H1 (cell line): ENCODE measurements at regions not wholly inside any gene's neighbourhood (a gene's known extent, or its start where the extent isn't known, plus 50 kb on each side); places are given as distances from the start of the nearest gene placed in this dataset.

ENCODE experiments used
- CTCF ChIA-PET: fragments of 300-600 bp; sonication (Branson Sonifier 250); formaldehyde crosslinking; loops from one replicate; lab custom pipeline; 2021; ENCODE audit not compliant: partially characterized antibody; lab: Charles Lee
- POLR2A ChIA-PET: fragments of 300-600 bp; sonication (Branson Sonifier 250); formaldehyde crosslinking; loops from one replicate; lab custom pipeline; 2021; ENCODE audit warnings: inconsistent platforms; ENCODE audit not compliant: partially characterized antibody; lab: Charles Lee
- DNase-seq, 2 experiments: peaks; one replicate each; pipeline versions ENCODE4 v3.0.0 to v3.0.0-alpha.2; 2010 to 2022; ENCODE audit warnings: low spot score in 2 of 2, low read depth in 1 of 2, mixed read lengths in 1 of 2
- FAIRE-seq: peaks from 2 replicates; lab custom pipeline; 2011; peaks lifted over from hg19 to GRCh38; lab: Jason Lieb, UNC
- H2AFZ ChIP-seq: 2 replicates; pipeline ENCODE4 v1.8.1; 2012; ENCODE audit warnings: low read length, inconsistent platforms
- H2AK5ac ChIP-seq: 2 replicates; pipeline ENCODE4 v1.6.1; 2013; ENCODE audit warnings: low read depth, low read length
- H2BK120ac ChIP-seq: replicated peaks from 2 replicates; pipeline ENCODE3; 2013; ENCODE audit warnings: low read depth, low read length, inconsistent platforms
- H2BK12ac ChIP-seq: 2 replicates; pipeline ENCODE4 v1.6.1; 2013; ENCODE audit warnings: low read depth, low read length
- H2BK15ac ChIP-seq: 2 replicates; pipeline ENCODE4 v1.6.1; 2013; ENCODE audit warnings: low read length
- H2BK20ac ChIP-seq: 2 replicates; pipeline ENCODE4 v1.6.1; 2013; ENCODE audit warnings: low read length
- H2BK5ac ChIP-seq: 2 replicates; pipeline ENCODE4 v1.6.1; 2013; ENCODE audit warnings: low read depth, low read length
- H3K14ac ChIP-seq: 2 replicates; pipeline ENCODE4 v1.6.1; 2013; ENCODE audit warnings: inconsistent platforms; ENCODE audit not compliant: insufficient read length
- H3K18ac ChIP-seq: 2 replicates; pipeline ENCODE4 v1.6.1; 2013; ENCODE audit warnings: low read length; ENCODE audit errors: extremely low read depth
- H3K23ac ChIP-seq: 2 replicates; pipeline ENCODE4 v1.6.1; 2013; ENCODE audit warnings: inconsistent platforms; ENCODE audit not compliant: insufficient read length
- H3K23me2 ChIP-seq: 2 replicates; pipeline ENCODE4 v1.6.1; 2013; ENCODE audit warnings: low read depth, low read length
- H3K27ac ChIP-seq: 2 replicates; pipeline ENCODE4 v1.6.1; 2011; ENCODE audit warnings: low read depth, low read length, inconsistent platforms
- H3K27me3 ChIP-seq, 4 experiments: replicated peaks in 1 of 4; 1 replicate in 1 of 4; 2 replicates in 3 of 4; pipeline versions ENCODE4 v1.6.1 to v1.8.1; 2011 to 2013; ENCODE audit warnings: low read length in 3 of 4, mild to moderate bottlenecking in 3 of 4, inconsistent platforms in 2 of 4, mixed read lengths in 2 of 4, moderate library complexity in 1 of 4; ENCODE audit not compliant: control insufficient read depth in 3 of 4, insufficient read depth in 3 of 4; ENCODE audit errors: extremely low read depth in 1 of 4
- H3K36me3 ChIP-seq, 4 experiments: 2 replicates each; pipeline versions ENCODE4 v1.6.1 to v1.8.1; 2011 to 2013; ENCODE audit warnings: mild to moderate bottlenecking in 4 of 4, low read length in 3 of 4, moderate library complexity in 2 of 4, control low read depth in 1 of 4, inconsistent platforms in 1 of 4; ENCODE audit not compliant: insufficient read depth in 4 of 4, control insufficient read depth in 2 of 4
- H3K4ac ChIP-seq: replicated peaks from 2 replicates; pipeline ENCODE3; 2013; ENCODE audit warnings: low read length, low read depth, mixed read lengths, inconsistent platforms; ENCODE audit not compliant: insufficient read length
- H3K4me1 ChIP-seq, 4 experiments: replicated peaks in 1 of 4; 1 replicate in 1 of 4; 2 replicates in 3 of 4; pipeline versions ENCODE4 v1.6.1 to v1.8.1; 2011 to 2013; ENCODE audit warnings: low read length in 3 of 4, inconsistent platforms in 2 of 4, mixed read lengths in 1 of 4; ENCODE audit not compliant: insufficient read depth in 4 of 4, control insufficient read depth in 3 of 4
- H3K4me2 ChIP-seq, 2 experiments: 2 replicates each; pipeline versions ENCODE4 v1.6.1 to v1.8.1; 2011 to 2013; ENCODE audit warnings: low read depth in 2 of 2, low read length in 2 of 2, control low read depth in 1 of 2, inconsistent platforms in 1 of 2, mild to moderate bottlenecking in 1 of 2; ENCODE audit not compliant: insufficient read depth in 1 of 2
- H3K4me3 ChIP-seq, 4 experiments: fragments of 200-600, 300-600 bp in 1 of 4; sonication (generic), shearing (Covaris generic), sonication (Bioruptor Twin) in 1 of 4; 2 replicates each; pipeline versions ENCODE4 v1.5.1 to v1.8.1; 2011 to 2016; ENCODE audit warnings: low read length in 4 of 4, low read depth in 3 of 4, control low read depth in 2 of 4, inconsistent platforms in 2 of 4, mild to moderate bottlenecking in 2 of 4, mixed read lengths in 1 of 4, moderate library complexity in 1 of 4; ENCODE audit not compliant: insufficient read depth in 2 of 4; ENCODE audit errors: extremely low read depth in 1 of 4
- H3K56ac ChIP-seq: replicated peaks from 2 replicates; pipeline ENCODE3; 2013; ENCODE audit warnings: low read depth, mild to moderate bottlenecking, mixed read lengths, low read length, inconsistent platforms; ENCODE audit not compliant: insufficient read length
- H3K79me1 ChIP-seq: 2 replicates; pipeline ENCODE4 v1.6.1; 2013; ENCODE audit warnings: low read depth, low read length, control low read depth
- H3K79me2 ChIP-seq, 2 experiments: 2 replicates each; pipeline versions ENCODE4 v1.6.1 to v1.8.1; 2012 to 2013; ENCODE audit warnings: low read length in 2 of 2, mild to moderate bottlenecking in 2 of 2, inconsistent platforms in 1 of 2; ENCODE audit not compliant: insufficient read depth in 2 of 2, control insufficient read depth in 1 of 2
- H3K9ac ChIP-seq, 4 experiments: replicated peaks in 1 of 4; 1 replicate in 1 of 4; 2 replicates in 3 of 4; pipeline versions ENCODE4 v1.6.1 to v1.8.1; 2011 to 2013; ENCODE audit warnings: low read depth in 3 of 4, low read length in 3 of 4, control low read depth in 2 of 4, mild to moderate bottlenecking in 2 of 4, moderate library complexity in 2 of 4, inconsistent platforms in 1 of 4; ENCODE audit errors: extremely low read depth in 1 of 4
- H3K9me3 ChIP-seq, 2 experiments: 2 replicates each; pipeline versions ENCODE4 v1.6.1 to v1.8.1; 2012 to 2013; ENCODE audit warnings: mild to moderate bottlenecking in 2 of 2, moderate library complexity in 2 of 2, control low read depth in 1 of 2, inconsistent platforms in 1 of 2, low read depth in 1 of 2, low read length in 1 of 2, mixed read lengths in 1 of 2; ENCODE audit not compliant: insufficient read depth in 2 of 2
- H4K20me1 ChIP-seq, 2 experiments: replicated peaks in 1 of 2; 2 replicates each; pipeline versions ENCODE3 to v1.8.1; 2011 to 2013; ENCODE audit warnings: inconsistent platforms in 2 of 2, low read length in 2 of 2, mild to moderate bottlenecking in 1 of 2; ENCODE audit not compliant: insufficient read depth in 2 of 2, control insufficient read depth in 1 of 2
- H4K5ac ChIP-seq: 2 replicates; pipeline ENCODE4 v1.6.1; 2013; ENCODE audit warnings: low read length, low read depth, mixed read lengths, inconsistent platforms; ENCODE audit not compliant: insufficient read length
- H4K8ac ChIP-seq: 2 replicates; pipeline ENCODE4 v1.8.0; 2013; ENCODE audit warnings: mild to moderate bottlenecking, moderate library complexity, low read length, inconsistent platforms; ENCODE audit not compliant: insufficient read depth; ENCODE audit errors: extremely low read depth
- H4K91ac ChIP-seq: replicated peaks from 2 replicates; pipeline ENCODE3; 2013; ENCODE audit warnings: low read length, mixed read lengths, inconsistent platforms; ENCODE audit not compliant: insufficient read length
- EZH2 ChIP-seq: fragments of 200-600 bp; sonication (generic); IDR thresholded peaks from 2 replicates; pipeline ENCODE4 v1.7.1; 2012; ENCODE audit warnings: low read depth, mild to moderate bottlenecking, moderate library complexity, low read length, inconsistent platforms; ENCODE audit not compliant: severe bottlenecking
- GABPA ChIP-seq: IDR thresholded peaks from 2 replicates; pipeline ENCODE4 v1.6.1; 2011; ENCODE audit warnings: mild to moderate bottlenecking, low read length, moderate library complexity, borderline replicate concordance; ENCODE audit not compliant: insufficient read depth
- KDM4A ChIP-seq: IDR thresholded peaks from one replicate; pipeline ENCODE4 v1.7.1; 2012; ENCODE audit warnings: low read depth, mild to moderate bottlenecking, moderate library complexity, low read length, inconsistent platforms; ENCODE audit not compliant: severe bottlenecking
- MAFK ChIP-seq: IDR thresholded peaks from 2 replicates; pipeline ENCODE4 v1.6.1; 2012; ENCODE audit warnings: low read depth, mild to moderate bottlenecking, improper control_type of control experiment, low read length
- NRF1 ChIP-seq: IDR thresholded peaks from 2 replicates; pipeline ENCODE4 v1.6.1; 2011; ENCODE audit warnings: mild to moderate bottlenecking, low read depth, low read length, improper control_type of control experiment
- POLR2A ChIP-seq, 2 experiments: IDR thresholded peaks; 1 replicate in 1 of 2; 2 replicates in 1 of 2; pipeline ENCODE4 v1.6.1; 2011; ENCODE audit warnings: low read depth in 2 of 2, low read length in 2 of 2, mild to moderate bottlenecking in 2 of 2; ENCODE audit errors: control extremely low read depth in 1 of 2
- RBBP5 ChIP-seq: IDR thresholded peaks from 2 replicates; pipeline ENCODE4 v1.7.1; 2012; ENCODE audit warnings: low read depth, mild to moderate bottlenecking, inconsistent platforms, low read length, moderate library complexity, borderline replicate concordance
- SIRT6 ChIP-seq: IDR thresholded peaks from one replicate; pipeline ENCODE4 v1.7.1; 2012; ENCODE audit warnings: low read length, inconsistent platforms
- SP4 ChIP-seq: IDR thresholded peaks from 2 replicates; pipeline ENCODE4 v1.6.1; 2012; ENCODE audit warnings: low read length, inconsistent platforms
- TCF12 ChIP-seq: IDR thresholded peaks from 2 replicates; pipeline ENCODE4 v1.6.1; 2011; ENCODE audit warnings: low read depth, mild to moderate bottlenecking, low read length
- WGBS, 2 experiments: shearing (Covaris generic) in 1 of 2; methylation state at CpG; one replicate each; pipeline versions ENCODE4 v1.1.6 to v1.1.7; 2013 to 2015; ENCODE audit warnings: low lambda C conversion rate in 2 of 2, mixed read lengths in 2 of 2, inconsistent platforms in 1 of 2, low coverage in 1 of 2, missing lambda C conversion rate in 1 of 2; ENCODE audit not compliant: insufficient replicate concordance in 2 of 2, insufficient coverage in 1 of 2, insufficient read length in 1 of 2; ENCODE audit errors: extremely low coverage in 1 of 2, missing lambda C conversion rate in 1 of 2; 5-methylcytosine and 5-hydroxymethylcytosine counted together
- TF ChIP-seq, protein P1 (sequence below): IDR thresholded peaks from 2 replicates; pipeline ENCODE4 v1.6.1; 2011; ENCODE audit warnings: low read length, improper control_type of control experiment
- TF ChIP-seq, protein P2 (sequence below): IDR thresholded peaks from 2 replicates; pipeline ENCODE4 v1.6.1; 2012; ENCODE audit warnings: inconsistent platforms

DNA sequence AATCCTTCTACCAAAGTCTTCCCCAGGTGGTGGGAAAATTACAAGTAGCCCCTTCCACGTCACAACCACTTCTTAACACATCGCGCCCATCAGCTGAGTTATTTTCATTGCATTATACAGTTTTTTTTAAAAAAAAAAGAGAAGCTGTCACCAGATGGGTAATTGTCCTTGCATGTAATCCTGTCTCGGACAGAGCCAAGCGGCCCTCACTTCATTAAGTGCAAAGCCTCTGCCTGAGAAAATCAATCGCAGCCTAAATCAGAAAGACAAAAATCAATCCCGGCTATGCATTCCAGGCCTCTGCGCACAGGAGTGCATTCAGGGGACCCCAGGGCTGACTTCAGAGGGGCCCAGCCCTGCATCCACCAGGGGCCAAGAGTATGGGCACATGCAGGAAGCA, 538.9 kb downstream of the NPHP4 start:
- Histone ChIP-seq H2BK15ac (no peak overlapping the region), H3K9ac (no peak overlapping the region), H3K79me1 (no peaks in the 10 kb centered on the region), H4K8ac (no peak overlapping the region), H2BK20ac (no peak overlapping the region), H3K36me3 (no peaks in the 10 kb centered on the region), H2AFZ (no peak overlapping the region), H4K91ac (no peak overlapping the region), H3K4me2 (no peak overlapping the region), H3K56ac (no peak overlapping the region), H3K9me3 (no peaks in the 10 kb centered on the region; a peak in 1 of 4 replicates), H3K4me3 (no peak overlapping the region), H3K79me2 (no peaks in the 10 kb centered on the region), H3K4me1 (peaks cover 0 to 4% (median 2%) of the 10 kb centered on the region in 4 experiments; a peak in 2 of 7 replicates), H2AK5ac (no peak overlapping the region), H3K23ac (no peak overlapping the region), H3K18ac (no peak overlapping the region), H4K20me1 (no peaks in the 10 kb centered on the region), H4K5ac (no peak overlapping the region), H2BK120ac (no peak overlapping the region), H3K27me3 (no peaks in the 10 kb centered on the region), H3K4ac (no peak overlapping the region), H3K27ac (no peak overlapping the region), H2BK5ac (no peak overlapping the region), H3K23me2 (no peaks in the 10 kb centered on the region), H3K14ac (no peak overlapping the region), H2BK12ac (no peak overlapping the region)
- DNase-seq: no peak
- WGBS, 2 experiments: 87% methylated on average over 8 of the region's 8 CpGs; no CpG with 5 or more reads in 1 of the 2 experiments
- no peak for FAIRE-seq
- TF ChIP-seq, protein P1, sequence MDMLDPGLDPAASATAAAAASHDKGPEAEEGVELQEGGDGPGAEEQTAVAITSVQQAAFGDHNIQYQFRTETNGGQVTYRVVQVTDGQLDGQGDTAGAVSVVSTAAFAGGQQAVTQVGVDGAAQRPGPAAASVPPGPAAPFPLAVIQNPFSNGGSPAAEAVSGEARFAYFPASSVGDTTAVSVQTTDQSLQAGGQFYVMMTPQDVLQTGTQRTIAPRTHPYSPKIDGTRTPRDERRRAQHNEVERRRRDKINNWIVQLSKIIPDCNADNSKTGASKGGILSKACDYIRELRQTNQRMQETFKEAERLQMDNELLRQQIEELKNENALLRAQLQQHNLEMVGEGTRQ: no peak
- TF ChIP-seq TCF12 (no peak), RBBP5 (no peak), GABPA (no peak), SIRT6 (no peak), SP4 (no peak), NRF1 (no peak), KDM4A (no peak), POLR2A (IDR thresholded peaks at IDR 0.05; ENCODE audit: control extremely low read depth in 1 of 2, low read depth in 2 of 2, low read length in 2 of 2) (no peak), MAFK (no peak), EZH2 (no peak)
- TF ChIP-seq, protein P2, sequence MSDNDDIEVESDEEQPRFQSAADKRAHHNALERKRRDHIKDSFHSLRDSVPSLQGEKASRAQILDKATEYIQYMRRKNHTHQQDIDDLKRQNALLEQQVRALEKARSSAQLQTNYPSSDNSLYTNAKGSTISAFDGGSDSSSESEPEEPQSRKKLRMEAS: no peak
- POLR2A ChIA-PET: no interaction called here
- CTCF ChIA-PET: interaction anchor here (0.6 to 1.4 kb wide), 6 partner anchors 13 to 220 kb away, joined by 3 read pairs; no protein-coding TSS in a partner anchor
